B cell (primary cell): ENCODE measurements at regions not wholly inside any gene's neighbourhood (a gene's known extent, or its start where the extent isn't known, plus 50 kb on each side); places are given as distances from the start of the nearest gene placed in this dataset.

Experiments
- ATAC-seq: fragments of 200-7000 bp; cut with Tn5 transposase; one replicate; pipeline ENCODE4 v1.10.0; 2021; ENCODE audit warnings: low read depth, mild to moderate bottlenecking, moderate number of reproducible peaks, moderate library complexity
- CTCF ChIA-PET: fragments of 350-600 bp; sonication (Branson Sonifier 250); formaldehyde crosslinking; loops from one replicate; lab custom pipeline; 2021; ENCODE audit warnings: antibody characterized with exemption, inconsistent platforms; lab: Charles Lee
- POLR2A ChIA-PET: fragments of 350-600 bp; sonication (Branson Sonifier 250); formaldehyde crosslinking; loops from one replicate; lab custom pipeline; 2021; ENCODE audit warnings: antibody characterized with exemption; lab: Charles Lee
- DNase-seq: peaks from one replicate; pipeline ENCODE4 v3.0.0; 2013
- H2AFZ ChIP-seq: 2 replicates; pipeline ENCODE4 v1.6.1; 2012; ENCODE audit warnings: mild to moderate bottlenecking, low read depth, low read length; ENCODE audit not compliant: insufficient read depth, poor library complexity, severe bottlenecking
- H3K27ac ChIP-seq, 2 donors: 1 replicate in 1 of 2; 2 replicates in 1 of 2; pipeline ENCODE4 v1.5.1; 2012 to 2013; ENCODE audit warnings: low read length in 2 of 2, mild to moderate bottlenecking in 2 of 2, moderate library complexity in 1 of 2
- H3K27me3 ChIP-seq, 4 experiments: fragments of 200-600 bp in 1 of 4; sonication (generic) in 1 of 4; replicated peaks in 1 of 4; 1 replicate in 2 of 4; 2 replicates in 2 of 4; pipeline versions ENCODE4 v1.6.1 to v1.7.0; 2013 to 2016; ENCODE audit warnings: low read length in 3 of 4, mild to moderate bottlenecking in 2 of 4, mixed read lengths in 1 of 4, moderate library complexity in 1 of 4; ENCODE audit not compliant: insufficient read depth in 4 of 4, control insufficient read depth in 3 of 4; ENCODE audit errors: control extremely low read depth in 1 of 4
- H3K36me3 ChIP-seq, 2 experiments: replicated peaks in 1 of 2; 1 replicate in 1 of 2; 2 replicates in 1 of 2; pipeline versions ENCODE4 v1.6.1 to v1.7.1; 2013; ENCODE audit warnings: low read length in 1 of 2; ENCODE audit not compliant: insufficient read depth in 2 of 2, control insufficient read depth in 1 of 2; ENCODE audit errors: control extremely low read depth in 1 of 2, extremely low read depth in 1 of 2
- H3K4me1 ChIP-seq, 2 donors: fragments of 200-600 bp in 1 of 2; sonication (generic) in 1 of 2; 1 replicate in 1 of 2; 2 replicates in 1 of 2; pipeline versions ENCODE4 v1.5.1 to v1.6.1; 2013 to 2017; ENCODE audit warnings: low read length in 2 of 2; ENCODE audit not compliant: control insufficient read depth in 2 of 2, insufficient read depth in 2 of 2
- H3K4me2 ChIP-seq: replicated peaks from 2 replicates; pipeline ENCODE3; 2012; ENCODE audit warnings: mild to moderate bottlenecking, low read depth, low read length; ENCODE audit not compliant: poor library complexity, severe bottlenecking
- H3K4me3 ChIP-seq, 5 experiments: fragments of 200-600 bp in 1 of 5; sonication (generic) in 1 of 5; 1 replicate in 3 of 5; 2 replicates in 2 of 5; pipeline versions ENCODE4 v1.5.1 to v1.7.0; 2011 to 2016; ENCODE audit warnings: low read length in 4 of 5, mild to moderate bottlenecking in 4 of 5, low read depth in 2 of 5, control low read depth in 1 of 5, moderate library complexity in 1 of 5; ENCODE audit not compliant: insufficient read depth in 1 of 5; ENCODE audit errors: control extremely low read depth in 1 of 5, extremely low read depth in 1 of 5
- H3K79me2 ChIP-seq: fragments of 200-600 bp; sonication (generic); one replicate; pipeline ENCODE4 v1.6.0; 2016; ENCODE audit warnings: low read length; ENCODE audit not compliant: control insufficient read depth, insufficient read depth
- H3K9ac ChIP-seq: fragments of 200-600 bp; sonication (generic); 2 replicates; pipeline ENCODE4 v1.6.1; 2017; ENCODE audit warnings: mild to moderate bottlenecking, low read length, moderate library complexity
- H3K9me3 ChIP-seq, 3 donors: one replicate each; pipeline versions ENCODE4 v1.6.1 to v1.7.1; 2013; ENCODE audit warnings: low read length in 2 of 3; ENCODE audit not compliant: control insufficient read depth in 2 of 3, insufficient read depth in 1 of 3; ENCODE audit errors: control extremely low read depth in 1 of 3
- H4K20me1 ChIP-seq: 2 replicates; pipeline ENCODE4 v1.6.0; 2012; ENCODE audit warnings: mild to moderate bottlenecking, low read length; ENCODE audit not compliant: insufficient read depth, control insufficient read depth, poor library complexity, severe bottlenecking
- H3K27ac Mint-ChIP-seq: one replicate; pipeline ENCODE4 v1.8.0; 2021; ENCODE audit warnings: mixed read lengths
- H3K27me3 Mint-ChIP-seq: one replicate; pipeline ENCODE4 v1.8.0; 2021; ENCODE audit warnings: mixed read lengths
- H3K4me1 Mint-ChIP-seq: one replicate; pipeline ENCODE4 v1.8.0; 2021; ENCODE audit warnings: mixed read lengths
- H3K4me3 Mint-ChIP-seq: one replicate; pipeline ENCODE4 v1.8.0; 2021; ENCODE audit warnings: mixed read lengths
- H3K9me3 Mint-ChIP-seq: one replicate; pipeline ENCODE4 v1.8.0; 2022; ENCODE audit warnings: mixed read lengths; ENCODE audit not compliant: insufficient read depth
- EZH2 ChIP-seq: IDR thresholded peaks from 2 replicates; pipeline ENCODE4 v1.6.1; 2012; ENCODE audit warnings: borderline replicate concordance, low read depth, mild to moderate bottlenecking, moderate library complexity, low read length; ENCODE audit not compliant: insufficient read depth, poor library complexity, severe bottlenecking
- WGBS: methylation state at CpG from one replicate; pipeline ENCODE4 v1.1.5; 2013; ENCODE audit warnings: missing lambda C conversion rate; ENCODE audit not compliant: insufficient coverage; 5-methylcytosine and 5-hydroxymethylcytosine counted together
- intact Hi-C: fragments of 100-400 bp; cut with micrococcal nuclease; formaldehyde crosslinking; loops from one replicate; pipeline ENCODE4 v1.10.0; 2022
- TF ChIP-seq, protein P1 (sequence below): fragments of 200-600 bp; IDR thresholded peaks from one replicate; pipeline ENCODE4 v1.8.0; 2022; ENCODE audit warnings: antibody characterized with exemption, mild to moderate bottlenecking

GRCh38 chr7:46830-47140 lies 145.6 kb upstream of the FAM20C start:
- DNase-seq (no peak), ATAC-seq (no peak)
- peaks cover 0 to 3% (median 0%) of the 10 kb centered on the region in 3 donors for H3K9me3 ChIP-seq
- no peaks in the 10 kb centered on the region for H4K20me1 ChIP-seq
- H3K4me2 ChIP-seq, result no peak overlapping the region
- intact Hi-C loops, result no loop called here
- POLR2A ChIA-PET, result no interaction called here
- no peaks in the 10 kb centered on the region for H3K79me2 ChIP-seq
- H3K4me3 ChIP-seq, result no peak overlapping the region
- Mint-ChIP-seq H3K27me3 (peaks cover 25% of the 10 kb centered on the region), H3K4me1 (no peaks in the 10 kb centered on the region), H3K27ac (no peak overlapping the region), H3K9me3 (no peaks in the 10 kb centered on the region), H3K4me3 (no peak overlapping the region)
- no peak overlapping the region for H2AFZ ChIP-seq
- 100% methylated on average over 3 of the region's 5 CpGs for WGBS
- H3K9ac ChIP-seq, result no peak overlapping the region
- no peak for TF ChIP-seq EZH2
- TF ChIP-seq, protein P1, sequence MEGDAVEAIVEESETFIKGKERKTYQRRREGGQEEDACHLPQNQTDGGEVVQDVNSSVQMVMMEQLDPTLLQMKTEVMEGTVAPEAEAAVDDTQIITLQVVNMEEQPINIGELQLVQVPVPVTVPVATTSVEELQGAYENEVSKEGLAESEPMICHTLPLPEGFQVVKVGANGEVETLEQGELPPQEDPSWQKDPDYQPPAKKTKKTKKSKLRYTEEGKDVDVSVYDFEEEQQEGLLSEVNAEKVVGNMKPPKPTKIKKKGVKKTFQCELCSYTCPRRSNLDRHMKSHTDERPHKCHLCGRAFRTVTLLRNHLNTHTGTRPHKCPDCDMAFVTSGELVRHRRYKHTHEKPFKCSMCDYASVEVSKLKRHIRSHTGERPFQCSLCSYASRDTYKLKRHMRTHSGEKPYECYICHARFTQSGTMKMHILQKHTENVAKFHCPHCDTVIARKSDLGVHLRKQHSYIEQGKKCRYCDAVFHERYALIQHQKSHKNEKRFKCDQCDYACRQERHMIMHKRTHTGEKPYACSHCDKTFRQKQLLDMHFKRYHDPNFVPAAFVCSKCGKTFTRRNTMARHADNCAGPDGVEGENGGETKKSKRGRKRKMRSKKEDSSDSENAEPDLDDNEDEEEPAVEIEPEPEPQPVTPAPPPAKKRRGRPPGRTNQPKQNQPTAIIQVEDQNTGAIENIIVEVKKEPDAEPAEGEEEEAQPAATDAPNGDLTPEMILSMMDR, result no peak
- H3K4me1 ChIP-seq, result no peaks in the 10 kb centered on the region
- peaks cover 0 to 14% (median 0%) of the 10 kb centered on the region in 4 experiments for H3K27me3 ChIP-seq
- H3K36me3 ChIP-seq, result no peaks in the 10 kb centered on the region
- CTCF ChIA-PET, result no interaction called here
- no peak overlapping the region for H3K27ac ChIP-seq

DNA sequence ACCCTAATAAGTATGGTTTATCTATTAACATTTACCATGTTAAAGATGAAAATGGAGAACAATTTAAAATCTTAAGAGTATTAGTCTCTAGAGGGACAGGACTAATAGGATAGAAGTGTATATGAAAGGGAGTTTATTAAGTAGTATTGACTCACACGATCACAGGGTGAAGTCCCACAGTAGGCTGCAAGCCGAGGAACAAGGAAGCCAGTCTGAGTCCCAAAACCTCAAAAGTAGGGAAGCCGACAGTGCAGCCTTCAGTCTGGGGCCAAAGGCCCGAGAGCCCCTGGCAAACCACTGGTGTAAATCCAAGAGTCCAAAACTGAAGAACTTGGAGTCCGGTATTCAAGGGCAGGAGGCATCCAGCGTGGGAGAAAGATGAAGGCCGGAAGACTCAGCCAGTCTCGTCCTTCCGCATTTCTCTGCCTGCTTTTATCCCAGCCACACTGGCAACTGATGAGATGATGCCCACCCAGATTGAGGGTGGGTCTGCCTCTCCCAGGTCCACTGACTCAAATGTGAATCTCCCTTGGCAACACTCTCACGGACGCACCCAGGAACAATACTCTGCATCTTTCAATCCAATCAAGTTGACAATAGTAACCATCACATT lies 140.8 kb upstream of the FAM20C start:
- Histone ChIP-seq H3K4me1 (no peaks in the 10 kb centered on the region), H3K36me3 (no peaks in the 10 kb centered on the region), H3K4me2 (no peak overlapping the region), H3K9me3 (no peaks in the 10 kb centered on the region), H2AFZ (no peak overlapping the region), H3K79me2 (no peaks in the 10 kb centered on the region), H4K20me1 (no peaks in the 10 kb centered on the region), H3K9ac (no peak overlapping the region), H3K4me3 (no peak overlapping the region), H3K27ac (no peak overlapping the region), H3K27me3 (no peaks in the 10 kb centered on the region)
- ATAC-seq (no peak), DNase-seq (no peak)
- no peaks in the 10 kb centered on the region for H3K4me1 Mint-ChIP-seq
- ChIA-PET POLR2A (no interaction called here), CTCF (no interaction called here)
- peaks cover 7% of the 10 kb centered on the region for H3K27me3 Mint-ChIP-seq
- H3K27ac Mint-ChIP-seq, result no peak overlapping the region
- intact Hi-C loops, result no loop called here
- H3K4me3 Mint-ChIP-seq, result no peak overlapping the region
- TF ChIP-seq, protein P1, result no peak
- no peak for TF ChIP-seq EZH2
- no peaks in the 10 kb centered on the region for H3K9me3 Mint-ChIP-seq
- 99% methylated on average over 9 of the region's 11 CpGs for WGBS
